ENCODE measurements at regions not wholly inside any gene's neighbourhood (a gene's known extent, or its start where the extent isn't known, plus 50 kb on each side); places are given as distances from the start of the nearest gene placed in this dataset.

DNA sequence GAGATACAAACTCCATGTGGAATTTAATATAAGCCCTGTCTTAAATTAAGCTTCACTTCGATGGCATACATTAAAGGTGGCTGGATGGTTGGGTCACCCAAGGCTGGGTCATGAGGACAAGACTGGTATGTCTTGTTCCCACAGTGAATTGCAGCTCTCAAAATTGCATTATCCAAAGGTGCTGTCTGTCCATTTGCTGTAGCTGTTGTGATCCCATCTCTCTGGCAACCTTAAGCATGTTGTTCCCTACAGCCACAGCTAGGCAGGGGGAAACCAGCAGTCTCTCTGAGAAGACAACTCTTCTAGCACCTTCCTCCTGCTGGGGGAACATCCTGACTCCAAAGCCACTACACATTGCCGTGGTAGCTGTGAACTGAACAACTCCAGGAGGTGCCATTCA is 187.0 kb downstream of the NUAK1 start:
- Histone ChIP-seq H3K4me3 (ENCODE audit: insufficient read depth, low read depth, low read length) (no peak overlapping the region), H3K9me3 (ENCODE audit: control insufficient read depth, low read length) (no peaks in the 10 kb centered on the region), H3K36me3 (ENCODE audit: control insufficient read depth, insufficient read depth, low read length) (no peaks in the 10 kb centered on the region), H3K4me1 (ENCODE audit: control insufficient read depth, insufficient read depth, low read length) (no peaks in the 10 kb centered on the region), H3K27me3 (ENCODE audit: control insufficient read depth, insufficient read depth, low read length, poor library complexity, severe bottlenecking) (no peaks in the 10 kb centered on the region), H3K27ac (ENCODE audit: insufficient read depth, low read depth, low read length, poor library complexity, severe bottlenecking) (no peak overlapping the region)
- WGBS, 2 experiments: 47 to 48% methylated on average over 2 of the region's 2 CpGs

DNA sequence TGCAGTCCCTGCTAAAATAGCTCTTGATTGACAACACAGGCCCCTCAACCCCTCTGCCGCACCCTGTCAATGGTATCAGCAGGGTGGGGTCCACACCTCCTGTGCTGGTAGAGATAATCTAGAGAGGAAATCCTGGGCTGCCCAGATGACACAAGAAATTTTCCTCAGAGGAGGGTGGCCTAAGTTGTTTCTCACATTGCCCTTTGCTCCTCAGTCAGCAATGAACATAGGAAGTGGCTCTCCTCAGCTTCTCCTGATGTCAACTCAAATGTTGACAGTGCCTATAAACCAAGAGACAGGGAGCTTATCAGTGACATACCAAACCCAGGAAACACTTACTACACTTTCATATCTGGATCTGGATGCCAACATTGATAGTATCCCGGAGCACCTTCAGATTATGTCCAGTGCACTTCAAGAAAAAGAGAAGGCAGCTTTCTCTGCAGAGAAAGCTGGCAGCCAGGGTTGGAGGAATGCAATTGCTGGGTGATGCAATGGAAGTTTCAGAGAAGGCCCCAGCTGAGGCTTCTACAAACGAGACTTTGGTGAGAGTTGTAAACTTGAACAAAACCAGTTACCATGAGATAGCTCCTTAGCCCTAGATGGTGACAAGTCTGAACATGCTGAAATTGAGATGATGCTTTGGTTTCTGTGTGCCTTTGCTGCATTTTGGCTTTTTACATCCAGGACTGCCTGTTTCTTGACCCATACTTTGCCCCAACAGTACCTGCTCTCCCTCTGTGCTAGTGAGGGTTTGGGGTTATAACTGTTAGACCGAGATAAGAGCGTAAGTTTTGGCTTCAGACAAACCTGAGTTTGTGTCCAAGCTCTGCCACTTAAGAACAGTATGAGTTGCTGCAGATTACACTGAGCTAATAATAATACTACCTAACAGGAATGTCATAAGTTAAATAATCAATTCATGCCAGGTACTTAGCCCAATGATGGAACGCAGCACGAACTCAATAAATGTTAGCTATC is 183.5 kb downstream of the NUAK1 start:
- no peak overlapping the region for H3K27ac ChIP-seq (ENCODE audit: insufficient read depth, low read depth, low read length, poor library complexity, severe bottlenecking)
- no peaks in the 10 kb centered on the region for H3K9me3 ChIP-seq (ENCODE audit: control insufficient read depth, low read length)
- no peaks in the 10 kb centered on the region for H3K4me1 ChIP-seq (ENCODE audit: control insufficient read depth, insufficient read depth, low read length)
- WGBS, 2 experiments: 90 to 92% methylated on average over 5 to 7 of the region's 7 CpGs
- H3K36me3 ChIP-seq (ENCODE audit: control insufficient read depth, insufficient read depth, low read length): no peaks in the 10 kb centered on the region
- H3K27me3 ChIP-seq (ENCODE audit: control insufficient read depth, insufficient read depth, low read length, poor library complexity, severe bottlenecking): no peaks in the 10 kb centered on the region
- no peak overlapping the region for H3K4me3 ChIP-seq (ENCODE audit: insufficient read depth, low read depth, low read length)

DNA sequence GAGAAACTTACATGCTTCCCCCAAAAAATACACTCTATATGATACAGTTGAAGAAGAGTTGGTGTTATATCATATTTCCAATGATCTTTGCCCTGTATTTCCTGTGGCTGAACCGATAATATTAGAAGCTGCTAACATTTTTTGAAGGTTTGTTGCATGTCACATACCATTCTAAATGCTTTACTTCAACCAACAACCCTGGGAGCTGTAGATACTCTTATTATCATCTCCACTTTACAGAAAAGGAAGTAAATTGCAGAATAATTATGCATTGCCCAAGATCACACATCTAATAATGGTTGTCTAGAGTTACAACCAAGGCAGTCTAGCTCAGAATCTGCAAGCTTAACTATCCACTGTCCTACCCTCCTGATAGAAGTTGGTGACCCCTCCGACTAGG is 182.8 kb downstream of the NUAK1 start:
- no peak overlapping the region for H3K4me3 ChIP-seq (ENCODE audit: insufficient read depth, low read depth, low read length)
- H3K9me3 ChIP-seq (ENCODE audit: control insufficient read depth, low read length): no peaks in the 10 kb centered on the region
- WGBS, 2 experiments: 77 to 83% methylated on average over 2 of the region's 2 CpGs
- no peaks in the 10 kb centered on the region for H3K4me1 ChIP-seq (ENCODE audit: control insufficient read depth, insufficient read depth, low read length)
- no peak overlapping the region for H3K27ac ChIP-seq (ENCODE audit: insufficient read depth, low read depth, low read length, poor library complexity, severe bottlenecking)
- H3K36me3 ChIP-seq (ENCODE audit: control insufficient read depth, insufficient read depth, low read length): no peaks in the 10 kb centered on the region
- H3K27me3 ChIP-seq (ENCODE audit: control insufficient read depth, insufficient read depth, low read length, poor library complexity, severe bottlenecking): no peaks in the 10 kb centered on the region

DNA sequence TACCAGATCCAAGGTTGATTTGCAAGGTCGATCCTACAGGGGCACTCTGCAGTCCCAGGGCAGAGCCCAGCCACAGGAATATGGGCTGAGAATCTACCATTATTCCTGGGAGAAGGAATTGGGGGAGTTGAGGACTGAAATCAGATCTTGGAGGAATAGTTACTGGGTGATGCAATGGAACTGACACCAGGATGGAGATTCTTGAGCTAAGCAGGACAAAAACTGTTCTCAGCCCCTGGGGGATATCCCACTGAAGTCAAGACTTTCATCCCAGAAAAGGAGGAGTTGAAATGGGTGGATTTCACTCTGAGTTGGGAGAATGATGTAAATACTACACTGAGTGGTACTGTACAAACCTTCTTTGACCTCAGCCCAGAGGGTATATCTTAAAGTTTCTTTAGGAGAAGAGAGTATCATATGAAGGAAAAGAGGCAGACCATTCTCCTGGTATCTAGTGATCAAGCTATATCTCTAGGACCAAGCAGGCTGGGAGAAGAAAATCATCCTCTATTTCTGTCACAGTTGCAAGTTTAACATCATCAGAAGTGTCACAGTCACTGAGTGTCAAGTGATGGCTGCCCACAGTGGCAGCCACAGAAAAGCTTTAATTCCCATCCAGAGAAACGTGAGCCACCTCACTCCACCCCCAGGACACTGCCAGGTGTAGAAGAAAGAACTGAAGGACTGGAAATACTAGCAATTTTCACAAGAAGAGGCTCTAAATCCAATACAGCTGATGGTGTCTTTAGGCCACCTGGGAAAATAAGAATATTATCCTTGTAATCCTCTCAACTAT is 181.9 kb downstream of the NUAK1 start:
- WGBS, 2 experiments: 87 to 90% methylated on average over 2 of the region's 2 CpGs
- Histone ChIP-seq H3K9me3 (ENCODE audit: control insufficient read depth, low read length) (no peaks in the 10 kb centered on the region), H3K4me1 (ENCODE audit: control insufficient read depth, insufficient read depth, low read length) (no peaks in the 10 kb centered on the region), H3K27me3 (ENCODE audit: control insufficient read depth, insufficient read depth, low read length, poor library complexity, severe bottlenecking) (no peaks in the 10 kb centered on the region), H3K4me3 (ENCODE audit: insufficient read depth, low read depth, low read length) (no peak overlapping the region), H3K36me3 (ENCODE audit: control insufficient read depth, insufficient read depth, low read length) (no peaks in the 10 kb centered on the region), H3K27ac (ENCODE audit: insufficient read depth, low read depth, low read length, poor library complexity, severe bottlenecking) (no peak overlapping the region)

DNA sequence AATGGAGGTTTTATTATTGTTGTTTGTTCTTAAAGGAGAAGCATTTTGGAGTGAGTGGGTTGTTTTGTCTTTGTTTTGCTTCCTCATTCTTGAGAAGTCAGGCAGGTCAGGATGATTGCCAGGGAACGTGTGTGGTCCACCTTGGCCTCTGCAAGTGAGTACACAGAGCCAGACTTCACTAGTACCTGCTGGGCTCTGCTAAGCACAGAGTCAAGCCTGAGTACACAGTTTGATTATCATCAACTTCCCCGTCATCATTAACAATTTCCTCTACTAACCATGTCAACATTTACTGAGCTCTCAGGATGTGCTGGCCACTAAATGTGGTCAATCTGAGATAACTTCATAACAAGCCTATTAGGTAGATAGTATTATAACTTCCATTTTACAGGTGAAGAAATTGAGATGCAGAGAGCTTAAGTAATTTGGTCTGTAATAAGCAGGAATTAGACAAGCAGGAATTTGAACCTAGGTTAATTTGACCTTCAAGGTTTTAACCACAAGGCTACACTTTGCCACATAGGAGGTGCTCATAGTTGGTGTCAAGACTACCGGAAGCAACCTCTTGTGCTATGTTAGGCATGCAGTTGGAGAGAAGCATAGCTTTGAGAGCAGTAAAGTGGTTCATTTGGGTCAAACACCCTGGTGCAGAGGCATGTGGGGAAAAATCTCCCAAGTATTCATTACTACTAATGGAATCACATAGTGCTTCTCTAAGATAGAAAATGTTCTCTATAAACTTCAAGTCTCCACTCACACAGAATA is 178.3 kb downstream of the NUAK1 start:
- Histone ChIP-seq H3K27me3 (ENCODE audit: control insufficient read depth, insufficient read depth, low read length, poor library complexity, severe bottlenecking) (no peaks in the 10 kb centered on the region), H3K4me3 (ENCODE audit: insufficient read depth, low read depth, low read length) (no peak overlapping the region), H3K27ac (ENCODE audit: insufficient read depth, low read depth, low read length, poor library complexity, severe bottlenecking) (no peak overlapping the region), H3K9me3 (ENCODE audit: control insufficient read depth, low read length) (no peaks in the 10 kb centered on the region), H3K36me3 (ENCODE audit: control insufficient read depth, insufficient read depth, low read length) (no peaks in the 10 kb centered on the region), H3K4me1 (ENCODE audit: control insufficient read depth, insufficient read depth, low read length) (no peaks in the 10 kb centered on the region)
- WGBS, 2 experiments: 93 to 95% methylated on average over 3 of the region's 3 CpGs

DNA sequence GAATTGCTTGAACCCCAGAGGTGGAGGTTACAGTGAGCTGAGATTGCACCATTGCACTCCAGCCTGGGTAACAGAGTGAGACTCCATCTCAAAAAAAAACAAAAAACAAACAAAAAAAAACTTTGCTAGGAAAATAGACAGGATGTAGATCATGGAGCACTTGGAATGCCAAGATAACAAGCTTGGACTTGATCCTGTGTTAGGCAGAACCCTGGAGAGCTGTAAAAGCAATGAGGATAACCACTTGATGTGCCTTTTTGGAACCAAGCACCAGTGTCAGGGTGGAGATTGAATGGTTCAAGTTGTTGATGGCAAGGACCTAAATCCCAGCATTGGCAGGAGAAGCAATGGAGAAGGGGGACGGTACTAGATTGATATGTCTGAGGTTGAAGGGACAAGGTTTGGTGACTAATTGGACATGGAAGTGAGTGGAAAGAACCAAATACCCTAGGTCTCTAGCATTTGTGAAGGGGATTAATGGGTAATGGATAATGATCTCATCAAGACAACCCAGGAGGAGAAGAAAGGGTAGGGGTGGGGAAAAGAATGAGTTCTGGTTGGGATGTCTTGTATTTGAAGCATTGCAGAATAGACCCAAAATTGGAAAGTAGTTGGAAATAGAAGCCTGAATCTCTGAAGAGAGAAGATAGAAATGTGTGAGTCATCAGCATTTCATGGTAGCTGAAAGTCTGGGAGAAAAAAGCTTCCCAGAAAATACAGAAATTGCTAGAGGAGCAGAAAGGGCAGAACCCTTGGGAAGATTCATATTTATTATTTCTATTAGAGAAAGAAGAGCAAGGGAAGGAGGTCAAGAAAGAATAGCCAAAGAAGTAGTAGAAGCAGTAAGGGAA is 176.7 kb downstream of the NUAK1 start:
- H3K36me3 ChIP-seq (ENCODE audit: control insufficient read depth, insufficient read depth, low read length): no peaks in the 10 kb centered on the region
- H3K27me3 ChIP-seq (ENCODE audit: control insufficient read depth, insufficient read depth, low read length, poor library complexity, severe bottlenecking): no peaks in the 10 kb centered on the region
- H3K4me3 ChIP-seq (ENCODE audit: insufficient read depth, low read depth, low read length): no peak overlapping the region
- no peaks in the 10 kb centered on the region for H3K4me1 ChIP-seq (ENCODE audit: control insufficient read depth, insufficient read depth, low read length)
- H3K27ac ChIP-seq (ENCODE audit: insufficient read depth, low read depth, low read length, poor library complexity, severe bottlenecking): no peak overlapping the region
- H3K9me3 ChIP-seq (ENCODE audit: control insufficient read depth, low read length): no peaks in the 10 kb centered on the region
- 90 to 94% methylated on average over 1 of the region's 1 CpG for WGBS, 2 experiments

DNA sequence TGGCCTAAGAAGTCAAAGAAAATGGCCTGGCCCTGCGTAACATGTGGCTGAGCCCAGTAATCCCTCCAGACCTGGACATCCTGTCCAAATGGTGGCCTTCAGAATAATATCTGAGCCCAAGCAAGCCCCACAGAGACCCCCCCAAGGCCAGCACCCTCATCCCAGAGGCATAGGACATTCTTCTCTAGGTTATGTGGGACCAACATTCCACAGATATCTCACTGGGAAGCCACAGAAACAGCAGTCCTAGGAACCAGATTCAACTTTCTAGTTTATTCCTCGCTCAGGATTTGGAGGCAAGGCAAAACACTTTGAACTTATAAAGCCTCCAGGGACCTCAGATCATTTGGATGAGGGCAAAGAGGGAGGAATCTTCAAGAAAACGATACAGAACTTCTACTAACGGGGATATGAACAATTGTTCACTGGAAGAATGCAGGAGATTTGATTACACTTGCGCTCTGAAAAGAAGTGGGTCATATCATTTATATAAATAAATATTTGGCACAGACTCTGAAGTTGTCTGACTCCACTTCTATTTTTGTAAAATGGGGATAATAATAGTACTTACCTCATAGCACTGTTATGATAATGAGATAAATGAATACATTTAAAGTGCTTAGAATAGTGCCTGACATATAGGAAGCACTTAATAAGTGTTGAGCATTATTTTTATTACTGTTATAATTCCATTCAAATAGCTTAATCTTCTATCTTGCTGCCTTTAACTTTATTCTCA is 171.5 kb downstream of the NUAK1 start:
- WGBS, 2 experiments: 82 to 87% methylated on average over 4 to 5 of the region's 5 CpGs
- H3K27ac ChIP-seq (ENCODE audit: insufficient read depth, low read depth, low read length, poor library complexity, severe bottlenecking): no peak overlapping the region
- H3K4me3 ChIP-seq (ENCODE audit: insufficient read depth, low read depth, low read length): no peak overlapping the region
- no peaks in the 10 kb centered on the region for H3K27me3 ChIP-seq (ENCODE audit: control insufficient read depth, insufficient read depth, low read length, poor library complexity, severe bottlenecking)
- H3K36me3 ChIP-seq (ENCODE audit: control insufficient read depth, insufficient read depth, low read length): no peaks in the 10 kb centered on the region
- H3K9me3 ChIP-seq (ENCODE audit: control insufficient read depth, low read length): no peaks in the 10 kb centered on the region
- H3K4me1 ChIP-seq (ENCODE audit: control insufficient read depth, insufficient read depth, low read length): no peaks in the 10 kb centered on the region

DNA sequence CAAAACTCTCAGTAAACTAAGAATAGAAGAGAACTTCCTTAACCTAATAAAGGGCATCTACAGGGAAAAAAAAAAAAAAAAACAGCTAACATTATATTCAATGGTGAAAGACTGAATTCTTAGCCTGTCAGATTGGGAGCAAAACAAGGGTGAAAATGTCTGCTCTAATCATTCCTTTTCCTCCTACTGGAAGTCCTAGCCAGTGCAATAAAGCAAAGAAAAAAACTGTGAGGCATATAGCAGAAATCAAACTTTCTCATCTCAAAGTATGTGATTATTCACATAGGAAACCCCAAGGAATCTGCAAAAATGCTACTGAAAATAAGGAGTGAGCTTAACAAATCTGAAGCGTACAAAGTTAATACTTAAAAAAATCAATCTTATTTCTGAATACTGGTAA is 170.7 kb downstream of the NUAK1 start:
- H3K4me3 ChIP-seq (ENCODE audit: insufficient read depth, low read depth, low read length): no peak overlapping the region
- H3K27ac ChIP-seq (ENCODE audit: insufficient read depth, low read depth, low read length, poor library complexity, severe bottlenecking): no peak overlapping the region
- WGBS, 2 experiments: no CpG with 5 or more reads among the region's 1 CpG
- no peaks in the 10 kb centered on the region for H3K9me3 ChIP-seq (ENCODE audit: control insufficient read depth, low read length)
- H3K36me3 ChIP-seq (ENCODE audit: control insufficient read depth, insufficient read depth, low read length): no peaks in the 10 kb centered on the region
- no peaks in the 10 kb centered on the region for H3K4me1 ChIP-seq (ENCODE audit: control insufficient read depth, insufficient read depth, low read length)
- no peaks in the 10 kb centered on the region for H3K27me3 ChIP-seq (ENCODE audit: control insufficient read depth, insufficient read depth, low read length, poor library complexity, severe bottlenecking)

DNA sequence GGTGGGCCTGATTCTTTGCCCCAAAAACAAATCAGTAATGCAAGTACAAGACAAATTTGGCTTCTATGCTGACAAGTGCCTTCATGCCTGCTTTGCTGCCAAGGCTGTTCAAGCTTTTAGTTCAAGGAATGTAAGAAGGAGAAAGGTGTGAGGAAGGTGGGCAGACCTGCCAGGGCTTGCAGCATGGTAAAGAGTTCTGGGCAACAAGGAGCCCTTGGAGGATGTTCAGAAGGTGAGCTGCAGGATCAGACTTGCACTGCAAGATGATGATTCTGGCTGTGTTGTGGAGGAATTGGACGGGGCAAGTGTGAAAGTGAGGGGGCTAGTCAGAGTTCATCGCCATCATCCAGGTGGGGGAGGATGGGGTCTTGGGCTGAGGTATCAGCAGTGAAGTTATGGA is 167.9 kb downstream of the NUAK1 start:
- H3K4me1 ChIP-seq (ENCODE audit: control insufficient read depth, insufficient read depth, low read length): no peaks in the 10 kb centered on the region
- H3K4me3 ChIP-seq (ENCODE audit: insufficient read depth, low read depth, low read length): no peak overlapping the region
- H3K27ac ChIP-seq (ENCODE audit: insufficient read depth, low read depth, low read length, poor library complexity, severe bottlenecking): no peak overlapping the region
- no peaks in the 10 kb centered on the region for H3K27me3 ChIP-seq (ENCODE audit: control insufficient read depth, insufficient read depth, low read length, poor library complexity, severe bottlenecking)
- H3K9me3 ChIP-seq (ENCODE audit: control insufficient read depth, low read length): no peaks in the 10 kb centered on the region
- 89 to 98% methylated on average over 2 of the region's 2 CpGs for WGBS, 2 experiments
- no peaks in the 10 kb centered on the region for H3K36me3 ChIP-seq (ENCODE audit: control insufficient read depth, insufficient read depth, low read length)
